HepG2 (cell line): ENCODE measurements at regions not wholly inside any gene's neighbourhood (a gene's known extent, or its start where the extent isn't known, plus 50 kb on each side); places are given as distances from the start of the nearest gene placed in this dataset.
A peak's percentile ranks its signal among the peaks of the same experiment; 100 is the strongest.

ENCODE experiments used
- ATAC-seq: fragments of 200-7000 bp; cut with Tn5 transposase; 3 replicates; pipeline ENCODE4 v1.9.1; 2020; ENCODE audit warnings: mild to moderate bottlenecking, moderate library complexity
- BruUV-seq: library from RNA; stranded (reverse); fragments of 400-500 nt; replicated peaks from 2 replicates; lab custom pipeline; 2021; lab: Mats Ljungman, UMichigan
- CTCF ChIA-PET: fragments of 300-600 bp; formaldehyde crosslinking; extraction: SDS; loops from one replicate; lab custom pipeline; 2021; ENCODE audit warnings: low total read pairs, inconsistent platforms, low intra/inter-chr PET ratio; lab: Yijun Ruan, JAX
- POLR2A ChIA-PET: fragments of 350-600 bp; sonication (Branson Sonifier 250); formaldehyde crosslinking; loops from one replicate; lab custom pipeline; 2020; ENCODE audit warnings: antibody characterized with exemption, inconsistent platforms; lab: Yijun Ruan, JAX
- DNase-seq: peaks from one replicate; pipeline ENCODE4 v3.0.0-alpha.2; 2015; ENCODE audit warnings: low spot score
- FAIRE-seq: peaks from 3 replicates; lab custom pipeline; 2011; peaks lifted over from hg19 to GRCh38; lab: Jason Lieb, UNC
- H2AFZ ChIP-seq: one replicate; pipeline ENCODE4 v1.6.1; 2011; ENCODE audit warnings: low read length, inconsistent platforms
- H3K27ac ChIP-seq: fragments of 300-600 bp; 3 replicates; pipeline ENCODE4 v1.8.0; 2011; ENCODE audit warnings: mixed run types, mild to moderate bottlenecking, mixed read lengths, low read length, inconsistent platforms; ENCODE audit not compliant: insufficient read depth; ENCODE audit errors: extremely low read length
- H3K27me3 ChIP-seq, 2 experiments: fragments of 200-600 bp in 1 of 2; 2 replicates in 1 of 2; 3 replicates in 1 of 2; pipeline versions ENCODE4 v1.6.0 to v1.8.0; 2011; ENCODE audit warnings: low read length in 2 of 2, mild to moderate bottlenecking in 2 of 2, moderate library complexity in 2 of 2, inconsistent platforms in 1 of 2; ENCODE audit not compliant: insufficient read depth in 2 of 2, control insufficient read depth in 1 of 2
- H3K36me3 ChIP-seq, 2 experiments: fragments of 200-600 bp in 1 of 2; replicated peaks in 1 of 2; 2 replicates in 1 of 2; 3 replicates in 1 of 2; pipeline versions ENCODE4 v1.5.1 to v1.8.0; 2011; ENCODE audit warnings: low read length in 2 of 2, inconsistent platforms in 1 of 2; ENCODE audit not compliant: insufficient read depth in 2 of 2, control insufficient read depth in 1 of 2
- H3K4me1 ChIP-seq: 2 replicates; pipeline ENCODE4 v1.5.1; 2012; ENCODE audit warnings: low read length, inconsistent platforms; ENCODE audit not compliant: insufficient read depth
- H3K4me2 ChIP-seq: 2 replicates; pipeline ENCODE4 v1.6.0; 2011; ENCODE audit warnings: low read depth, low read length, inconsistent platforms
- H3K4me3 ChIP-seq, 3 experiments: fragments of 200-600 bp in 1 of 3; sonication (generic), shearing (Covaris generic) in 1 of 3; replicated peaks in 1 of 3; 2 replicates each; pipeline ENCODE4 v1.5.1; 2011 to 2016; ENCODE audit warnings: low read length in 3 of 3, inconsistent platforms in 2 of 3, low read depth in 2 of 3, mild to moderate bottlenecking in 2 of 3, control low read depth in 1 of 3, mixed read lengths in 1 of 3; ENCODE audit not compliant: insufficient read depth in 1 of 3
- H3K79me2 ChIP-seq: one replicate; pipeline ENCODE4 v1.6.1; 2011; ENCODE audit warnings: low read length, inconsistent platforms; ENCODE audit not compliant: insufficient read depth
- H3K9ac ChIP-seq: 2 replicates; pipeline ENCODE4 v1.6.0; 2011; ENCODE audit warnings: mild to moderate bottlenecking, low read depth, low read length, inconsistent platforms; ENCODE audit not compliant: insufficient read depth
- H3K9me3 ChIP-seq: 2 replicates; pipeline ENCODE4 v1.5.1; 2012; ENCODE audit warnings: mild to moderate bottlenecking, low read length
- H4K20me1 ChIP-seq: 2 replicates; pipeline ENCODE4 v1.6.0; 2011; ENCODE audit warnings: inconsistent platforms, mild to moderate bottlenecking, low read length, moderate library complexity; ENCODE audit not compliant: insufficient read depth
- CEBPB ChIP-seq: IDR thresholded peaks from 2 replicates; pipeline ENCODE4 v1.6.1; 2011; ENCODE audit warnings: low read depth, low read length, improper control_type of control experiment, borderline replicate concordance
- SOX13 ChIP-seq, 3 experiments: fragments of 450-650 bp in 1 of 3; sonication (generic) in 1 of 3; formaldehyde crosslinking in 1 of 3; IDR thresholded peaks in 2 of 3; conservative IDR thresholded peaks in 1 of 3; 2 replicates each; pipeline versions ENCODE4 v1.5.0 to v1.6.1; 2016 to 2020; ENCODE audit warnings: antibody characterized with exemption in 1 of 3, mild to moderate bottlenecking in 1 of 3, missing compliant biosample characterization in 1 of 3, missing genetic modification reagents in 1 of 3, moderate library complexity in 1 of 3
- ZNF138 ChIP-seq: sonication (generic); formaldehyde crosslinking; IDR thresholded peaks from 2 replicates; pipeline ENCODE4 v1.5.0; 2020; ENCODE audit warnings: mild to moderate bottlenecking, low read depth, missing genetic modification reagents
- WGBS: methylation state at CpG from one replicate; pipeline ENCODE4 v1.1.6; 2017; ENCODE audit warnings: low lambda C conversion rate; 5-methylcytosine and 5-hydroxymethylcytosine counted together
- in situ Hi-C: cut with HindIII; loops from 2 replicates; pipeline ENCODE4 v1.10.0; 2017; ENCODE audit warnings: low pct_unique_long_range_greater_than_20kb; ENCODE audit not compliant: extremely low pct_ligation_motif_present
- intact Hi-C: fragments of 100-400 bp; cut with micrococcal nuclease; formaldehyde crosslinking; loops from one replicate; pipeline ENCODE4 v1.10.0; 2022; ENCODE audit not compliant: unreplicated experiment
- TF ChIP-seq, protein P1 (sequence below): sonication (generic); formaldehyde crosslinking; IDR thresholded peaks from 2 replicates; pipeline ENCODE4 v1.4.0; 2020; ENCODE audit warnings: mild to moderate bottlenecking, missing genetic modification reagents

DNA sequence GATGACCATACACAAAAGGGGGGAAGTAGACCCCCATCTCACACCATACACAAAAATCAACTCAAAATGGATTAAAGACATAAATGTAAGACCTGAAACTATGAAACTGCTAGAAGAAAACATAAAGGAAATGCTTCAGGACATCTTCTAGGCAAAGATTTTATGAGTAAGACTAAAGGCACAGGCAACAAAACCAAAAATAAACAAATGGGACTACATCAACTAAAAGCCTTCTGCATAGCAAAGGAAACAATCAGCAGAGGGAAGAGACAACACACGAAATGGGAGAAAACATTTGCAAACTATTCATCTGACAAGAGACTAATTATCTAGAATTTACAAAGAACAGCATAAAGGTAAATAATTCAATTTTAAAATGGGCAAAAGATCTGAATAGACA lies 152.1 kb downstream of the AXIN2 start (continued):
- TF ChIP-seq, protein P1, sequence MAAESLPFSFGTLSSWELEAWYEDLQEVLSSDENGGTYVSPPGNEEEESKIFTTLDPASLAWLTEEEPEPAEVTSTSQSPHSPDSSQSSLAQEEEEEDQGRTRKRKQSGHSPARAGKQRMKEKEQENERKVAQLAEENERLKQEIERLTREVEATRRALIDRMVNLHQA (CRISPR knock-in tag) = no peak

- no TSS peak for BruUV-seq
- Histone ChIP-seq H3K27ac (no peak overlapping the region), H3K36me3 (no peaks in the 10 kb centered on the region), H4K20me1 (no peaks in the 10 kb centered on the region), H3K9me3 (no peaks in the 10 kb centered on the region), H3K27me3 (0 out of 5 replicates have a peak, but pooled peaks cover 0 to 5% of the 10 kb centered on the region in 2 experiments), H3K4me1 (no peaks in the 10 kb centered on the region), H3K4me3 (no peak overlapping the region), H3K4me2 (no peak overlapping the region), H3K79me2 (no peaks in the 10 kb centered on the region), H2AFZ (no peak overlapping the region), H3K9ac (no peak overlapping the region)
- CTCF ChIA-PET = no interaction called here
- ATAC-seq (no peak), DNase-seq (no peak), FAIRE-seq (no peak)
- no peak for TF ChIP-seq ZNF138 (CRISPR knock-in tag)
- in situ Hi-C loops (no loop called here), intact Hi-C loops (no loop called here)
- POLR2A ChIA-PET = no interaction called here
- WGBS = 75% methylated on average over 2 of the region's 2 CpGs
Measured at GRCh38 chr17:65408050-65408449, 153.4 kb downstream of the AXIN2 start.

GRCh38 chr17:65407017-65407416 lies 154.4 kb downstream of the AXIN2 start:
- DNase-seq (no peak), ATAC-seq (no peak)
- Histone ChIP-seq H3K27me3 (peaks cover 0 to 5% of the 10 kb centered on the region in 2 experiments; a peak in 1 of 5 replicates), H4K20me1 (no peaks in the 10 kb centered on the region), H3K9me3 (no peaks in the 10 kb centered on the region), H2AFZ (no peak overlapping the region), H3K9ac (no peak overlapping the region), H3K27ac (no peak overlapping the region), H3K4me2 (no peak overlapping the region), H3K4me3 (no peak overlapping the region)
- CTCF ChIA-PET = no interaction called here
- intact Hi-C loops = no loop called here
- no TSS peak for BruUV-seq
- TF ChIP-seq SOX13 (IDR thresholded peaks at IDR 0.05) (no peak), SOX13 (CRISPR knock-in tag; conservative IDR thresholded peaks at IDR 0.05 in 1 of 2, IDR thresholded peaks at IDR 0.05 in 1 of 2) (no peak), CEBPB (0 out of 2 replicates have a peak, but pooled peaks have one; percentile 26)
- TF ChIP-seq, all 625 proteins: peak for 1
- FAIRE-seq = no peak
- in situ Hi-C loops = no loop called here
- Histone ChIP-seq H3K4me1 (no peaks in the 10 kb centered on the region), H3K36me3 (no peaks in the 10 kb centered on the region), H3K79me2 (no peaks in the 10 kb centered on the region)
- 48% methylated on average over 4 of the region's 4 CpGs for WGBS
- POLR2A ChIA-PET = no interaction called here
